K562 (cell line): ENCODE measurements at regions not wholly inside any gene's neighbourhood (a gene's known extent, or its start where the extent isn't known, plus 50 kb on each side); places are given as distances from the start of the nearest gene placed in this dataset.

Experiments
- ATAC-seq: fragments of 200-7000 bp; cut with Tn5 transposase; 3 replicates; pipeline ENCODE4 v1.9.1; 2020; ENCODE audit warnings: moderate library complexity
- BruUV-seq: library from RNA; stranded (reverse); fragments of 400-500 nt; replicated peaks from 2 replicates; lab custom pipeline; 2021; lab: Mats Ljungman, UMichigan
- CTCF ChIA-PET: fragments of 300-600 bp; formaldehyde crosslinking; extraction: SDS; loops from one replicate; lab custom pipeline; 2021; ENCODE audit warnings: low intra/inter-chr PET ratio; lab: Yijun Ruan, JAX
- POLR2A ChIA-PET: fragments of 300-600, 350-650 bp; sonication (Branson Sonifier 250); formaldehyde crosslinking; extraction: SDS; loops from one replicate; lab custom pipeline; 2021; ENCODE audit warnings: antibody characterized with exemption, inconsistent platforms; lab: Yijun Ruan, JAX
- DNase-seq, 4 experiments: peaks; one replicate each; pipeline versions ENCODE4 v3.0.0 to v3.0.0-alpha.2; 2011 to 2018; ENCODE audit warnings: low spot score in 3 of 4, mixed read lengths in 3 of 4; ENCODE audit errors: extremely low read depth in 1 of 4
- FAIRE-seq: peaks from 2 replicates; lab custom pipeline; 2011; peaks lifted over from hg19 to GRCh38; lab: Jason Lieb, UNC
- H2AFZ ChIP-seq: 2 replicates; pipeline ENCODE4 v1.6.0; 2011; ENCODE audit warnings: low read depth, low read length, control low read depth, inconsistent platforms
- H3K27ac ChIP-seq: fragments of 200-600 bp; 3 replicates; pipeline ENCODE4 v1.8.0; 2011; ENCODE audit warnings: low read depth, mild to moderate bottlenecking, control low read depth, inconsistent platforms, low read length, moderate library complexity, mixed read lengths; ENCODE audit errors: extremely low read depth
- H3K27me3 ChIP-seq, 2 experiments: fragments of 300-600 bp in 1 of 2; 2 replicates in 1 of 2; 3 replicates in 1 of 2; pipeline versions ENCODE4 v1.6.0 to v1.8.0; 2011; ENCODE audit warnings: inconsistent platforms in 2 of 2, low read length in 2 of 2, mild to moderate bottlenecking in 1 of 2, mixed read lengths in 1 of 2, moderate library complexity in 1 of 2; ENCODE audit not compliant: control insufficient read depth in 2 of 2, insufficient read depth in 2 of 2
- H3K36me3 ChIP-seq: fragments of 300-600 bp; 3 replicates; pipeline ENCODE4 v1.8.0; 2011; ENCODE audit warnings: mild to moderate bottlenecking, low read length, inconsistent platforms; ENCODE audit not compliant: control insufficient read depth, insufficient read depth
- H3K4me1 ChIP-seq, 2 experiments: fragments of 200-600 bp in 1 of 2; replicated peaks in 1 of 2; 2 replicates in 1 of 2; 3 replicates in 1 of 2; pipeline versions ENCODE4 v1.5.1 to v1.8.0; 2011; ENCODE audit warnings: inconsistent platforms in 2 of 2, low read length in 2 of 2, mild to moderate bottlenecking in 1 of 2, mixed read lengths in 1 of 2, moderate library complexity in 1 of 2; ENCODE audit not compliant: control insufficient read depth in 2 of 2, insufficient read depth in 2 of 2
- H3K4me2 ChIP-seq: 2 replicates; pipeline ENCODE4 v1.6.1; 2011; ENCODE audit warnings: low read length, control low read depth, inconsistent platforms, mixed read lengths; ENCODE audit not compliant: insufficient read depth
- H3K4me3 ChIP-seq: fragments of 200-600 bp; sonication (generic), shearing (Covaris generic); 2 replicates; pipeline ENCODE4 v1.5.1; 2016; ENCODE audit warnings: control low read depth, inconsistent platforms
- H3K79me2 ChIP-seq: fragments of 200-600 bp; 3 replicates; pipeline ENCODE4 v1.8.0; 2011; ENCODE audit warnings: low read length, inconsistent platforms; ENCODE audit not compliant: control insufficient read depth, insufficient read depth
- H3K9ac ChIP-seq, 2 experiments: 2 replicates each; pipeline versions ENCODE4 v1.6.0 to v1.6.1; 2011; ENCODE audit warnings: low read depth in 2 of 2, low read length in 2 of 2, control low read depth in 1 of 2, inconsistent platforms in 1 of 2, mild to moderate bottlenecking in 1 of 2, mixed read lengths in 1 of 2; ENCODE audit not compliant: insufficient read depth in 1 of 2
- H3K9me1 ChIP-seq: one replicate; pipeline ENCODE4 v1.6.0; 2011; ENCODE audit warnings: inconsistent platforms, mild to moderate bottlenecking, low read length, moderate library complexity; ENCODE audit not compliant: control insufficient read depth, insufficient read depth
- H3K9me3 ChIP-seq: replicated peaks from 2 replicates; pipeline ENCODE4 v1.5.1; 2011; ENCODE audit warnings: low read depth, low read length, inconsistent platforms; ENCODE audit not compliant: control insufficient read depth, insufficient read depth
- H4K20me1 ChIP-seq: replicated peaks from 2 replicates; pipeline ENCODE4 v1.6.1; 2011; ENCODE audit warnings: low read length, inconsistent platforms, mixed read lengths; ENCODE audit not compliant: control insufficient read depth, insufficient read depth
- CEBPB ChIP-seq: fragments of 450-650 bp; IDR thresholded peaks from 2 replicates; pipeline ENCODE4 v1.6.1; 2016; ENCODE audit warnings: missing genetic modification characterization, missing compliant biosample characterization
- CEBPG ChIP-seq, 3 experiments: fragments of 200-800 bp in 1 of 3; sonication (Bioruptor generic) in 1 of 3; sonication (generic) in 1 of 3; formaldehyde crosslinking in 1 of 3; IDR thresholded peaks in 2 of 3; conservative IDR thresholded peaks in 1 of 3; 2 replicates each; pipeline versions ENCODE4 v1.6.1 to v1.8.0; 2016 to 2022; ENCODE audit warnings: missing compliant biosample characterization in 2 of 3, missing genetic modification characterization in 2 of 3, mild to moderate bottlenecking in 1 of 3, missing genetic modification reagents in 1 of 3
- EZH2 ChIP-seq: IDR thresholded peaks from 2 replicates; pipeline ENCODE4 v1.6.1; 2012; ENCODE audit warnings: low read depth, mild to moderate bottlenecking, inconsistent platforms, low read length, borderline replicate concordance
- NR2C2 ChIP-seq, 2 experiments: fragments of 200-800 bp in 1 of 2; sonication (Bioruptor generic) in 1 of 2; sonication (generic) in 1 of 2; formaldehyde crosslinking in 1 of 2; IDR thresholded peaks; 2 replicates each; pipeline versions ENCODE4 v1.6.1 to v1.8.0; 2016 to 2022; ENCODE audit warnings: mild to moderate bottlenecking in 1 of 2, missing compliant biosample characterization in 1 of 2, missing genetic modification characterization in 1 of 2, missing genetic modification reagents in 1 of 2
- ZNF282 ChIP-seq: sonication (generic); formaldehyde crosslinking; IDR thresholded peaks from 2 replicates; pipeline ENCODE4 v1.8.1; 2023; ENCODE audit warnings: missing genetic modification reagents
- ZNF444 ChIP-seq: fragments of 250-450 bp; sonication (Bioruptor Pico); IDR thresholded peaks from 2 replicates; pipeline ENCODE4 v1.4.0; 2020; ENCODE audit warnings: mild to moderate bottlenecking, moderate library complexity
- WGBS: fragments of 100-300 bp; shearing (Covaris generic); methylation state at CpG from one replicate; pipeline ENCODE4 v1.1.6; 2016; ENCODE audit warnings: low coverage, mixed read lengths; ENCODE audit not compliant: insufficient coverage; ENCODE audit errors: missing lambda C conversion rate; 5-methylcytosine and 5-hydroxymethylcytosine counted together
- in situ Hi-C: fragments of 300-500 bp; cut with MboI; formaldehyde crosslinking; loops from 4 replicates; pipeline ENCODE4 v1.15.0; 2018; ENCODE audit warnings: inconsistent platforms, mixed read lengths
- intact Hi-C: fragments of 100-400 bp; cut with micrococcal nuclease; formaldehyde crosslinking; loops from 2 replicates; pipeline ENCODE4 v1.14.2; 2022

- ChIA-PET CTCF (no interaction called here), POLR2A (no interaction called here)
- Histone ChIP-seq H3K9ac (no peak overlapping the region), H3K4me1 (no peaks in the 10 kb centered on the region), H3K36me3 (no peaks in the 10 kb centered on the region), H4K20me1 (no peaks in the 10 kb centered on the region), H3K27me3 (no peaks in the 10 kb centered on the region), H3K9me3 (no peaks in the 10 kb centered on the region; the same call in 1 of the 2 replicates), H3K27ac (no peak overlapping the region), H3K4me3 (no peak overlapping the region), H3K9me1 (no peaks in the 10 kb centered on the region), H3K4me2 (no peak overlapping the region), H3K79me2 (no peaks in the 10 kb centered on the region), H2AFZ (no peak overlapping the region)
- TF ChIP-seq ZNF444 (CRISPR knock-in tag) = no peak
- no peak for TF ChIP-seq ZNF282 (CRISPR knock-in tag)
- no peak for TF ChIP-seq NR2C2 (CRISPR knock-in tag; IDR thresholded peaks at IDR 0.05)
- TF ChIP-seq NR2C2 (tag; IDR thresholded peaks at IDR 0.05) = no peak
- FAIRE-seq = no peak
- no peak for ATAC-seq
- intact Hi-C loops (no loop called here), in situ Hi-C loops (no loop called here)
- no peak for DNase-seq
- no TSS peak for BruUV-seq
- 75% methylated on average over 2 of the region's 2 CpGs for WGBS
These were observed 156.9 kb upstream of the ZFP64 start for GRCh38 chr20:52348434-52348833.

- no peaks in the 10 kb centered on the region for H3K79me2 ChIP-seq
- H3K4me3 ChIP-seq = no peak overlapping the region
- no peaks in the 10 kb centered on the region for H3K4me1 ChIP-seq
- no peak overlapping the region for H3K27ac ChIP-seq
- ChIA-PET CTCF (no interaction called here), POLR2A (no interaction called here)
- no peak overlapping the region for H3K9ac ChIP-seq
- no peak overlapping the region for H2AFZ ChIP-seq
- intact Hi-C loops (no loop called here), in situ Hi-C loops (no loop called here)
- ATAC-seq = no peak
- H3K36me3 ChIP-seq = no peaks in the 10 kb centered on the region
- no TSS peak for BruUV-seq
- H3K27me3 ChIP-seq = no peaks in the 10 kb centered on the region
- 17% methylated on average over 2 of the region's 2 CpGs for WGBS
- no peaks in the 10 kb centered on the region; the same call in 1 of the 2 replicates for H3K9me3 ChIP-seq
- no peaks in the 10 kb centered on the region for H3K9me1 ChIP-seq
- no peaks in the 10 kb centered on the region for H4K20me1 ChIP-seq
- H3K4me2 ChIP-seq = no peak overlapping the region
- TF ChIP-seq CEBPB (tag) (peak; percentile 70), CEBPG (CRISPR knock-in tag; IDR thresholded peaks at IDR 0.05) (no peak), CEBPG (tag; conservative IDR thresholded peaks at IDR 0.05 in 1 of 2, IDR thresholded peaks at IDR 0.05 in 1 of 2) (peak in 1 of 2 experiments; percentile 78; a peak in 3 of 4 replicates), EZH2 (no peak)
- no peak for FAIRE-seq
- no peak for DNase-seq
These were observed 155.2 kb upstream of the ZFP64 start for GRCh38 chr20:52346797-52347196.
